HCT116 (cell line): ENCODE measurements at regions not wholly inside any gene's neighbourhood (a gene's known extent, or its start where the extent isn't known, plus 50 kb on each side); places are given as distances from the start of the nearest gene placed in this dataset.

Experiments
- ATAC-seq: fragments of 200-7000 bp; cut with Tn5 transposase; 2 replicates; pipeline ENCODE4 v1.9.1; 2020; ENCODE audit warnings: mild to moderate bottlenecking, moderate library complexity
- BruUV-seq: library from RNA; stranded (reverse); fragments of 400-500 nt; replicated peaks from 2 replicates; lab custom pipeline; 2021; lab: Mats Ljungman, UMichigan
- CTCF ChIA-PET: fragments of 300-600 bp; sonication (Branson Sonifier 250); formaldehyde crosslinking; loops from one replicate; lab custom pipeline; 2021; ENCODE audit warnings: antibody characterized with exemption; lab: Charles Lee
- POLR2A ChIA-PET: fragments of 300-600, 350-600 bp; sonication (Branson Sonifier 250); formaldehyde crosslinking; loops from one replicate; lab custom pipeline; 2021; ENCODE audit warnings: antibody characterized with exemption; lab: Charles Lee
- RAD21 ChIA-PET, 2 experiments: fragments of 300-600 bp; sonication (Branson Sonifier 250); formaldehyde crosslinking; loops; one replicate each; lab custom pipeline; 2023; ENCODE audit warnings: low total read pairs in 2 of 2; ENCODE audit not compliant: uncharacterized antibody in 2 of 2, unreplicated experiment in 2 of 2, low non-redundant PET in 1 of 2; lab: Charles Lee
- DNase-seq: peaks from one replicate; pipeline ENCODE4 v3.0.0-alpha.2; 2010; ENCODE audit warnings: low read depth, low spot score
- H2AFZ ChIP-seq: fragments of 200-600 bp; shearing (Covaris generic), sonication (generic); 2 replicates; pipeline ENCODE4 v1.6.1; 2017; ENCODE audit warnings: low read depth, mixed run types, mixed read lengths, antibody characterized with exemption, low read length; ENCODE audit not compliant: poor library complexity, severe bottlenecking
- H3K27ac ChIP-seq: 2 replicates; pipeline ENCODE4 v1.5.1; 2012; ENCODE audit warnings: low read depth, low read length
- H3K27me3 ChIP-seq: fragments of 200-600 bp; sonication (generic); 2 replicates; pipeline ENCODE4 v1.6.1; 2016; ENCODE audit warnings: mixed run types, low read length, mixed read lengths; ENCODE audit not compliant: insufficient read depth
- H3K36me3 ChIP-seq, 2 experiments: fragments of 200-500 bp in 1 of 2; fragments of 200-600 bp in 1 of 2; sonication (Bioruptor generic) in 1 of 2; sonication (generic) in 1 of 2; 2 replicates each; pipeline versions ENCODE4 v1.5.1 to v1.6.1; 2014 to 2016; ENCODE audit warnings: low read length in 2 of 2, inconsistent platforms in 1 of 2, mixed read lengths in 1 of 2, mixed run types in 1 of 2; ENCODE audit not compliant: insufficient read depth in 2 of 2, control insufficient read depth in 1 of 2
- H3K4me1 ChIP-seq, 2 experiments: fragments of 200-600 bp in 1 of 2; sonication (generic) in 1 of 2; 2 replicates each; pipeline versions ENCODE4 v1.5.1 to v1.6.1; 2012 to 2017; ENCODE audit warnings: low read length in 2 of 2, inconsistent platforms in 1 of 2, mild to moderate bottlenecking in 1 of 2, mixed read lengths in 1 of 2, mixed run types in 1 of 2, moderate library complexity in 1 of 2; ENCODE audit not compliant: insufficient read depth in 2 of 2, control insufficient read depth in 1 of 2
- H3K4me2 ChIP-seq: fragments of 200-600 bp; sonication (generic); 2 replicates; pipeline ENCODE4 v1.6.1; 2017; ENCODE audit warnings: mixed run types, low read length, mixed read lengths
- H3K4me3 ChIP-seq, 2 experiments: fragments of 200-600 bp in 1 of 2; sonication (generic) in 1 of 2; replicated peaks in 1 of 2; 2 replicates each; pipeline ENCODE4 v1.5.1; 2011 to 2016; ENCODE audit warnings: low read length in 2 of 2, control low read depth in 1 of 2, low read depth in 1 of 2, mild to moderate bottlenecking in 1 of 2, mixed read lengths in 1 of 2, mixed run types in 1 of 2
- H3K79me2 ChIP-seq: fragments of 200-600 bp; sonication (generic); 2 replicates; pipeline ENCODE4 v1.6.1; 2017; ENCODE audit warnings: mild to moderate bottlenecking, mixed run types, low read length, moderate library complexity, mixed read lengths; ENCODE audit not compliant: insufficient read depth
- H3K9ac ChIP-seq: fragments of 200-600 bp; sonication (generic); 2 replicates; pipeline ENCODE4 v1.6.1; 2016; ENCODE audit warnings: low read length, mixed read lengths
- H3K9me2 ChIP-seq: fragments of 200-600 bp; sonication (generic), shearing (Covaris generic); 2 replicates; pipeline ENCODE4 v1.6.1; 2017; ENCODE audit warnings: mixed run types, mild to moderate bottlenecking, moderate library complexity; ENCODE audit not compliant: insufficient read depth
- H3K9me3 ChIP-seq, 2 experiments: fragments of 200-500 bp in 1 of 2; fragments of 200-600 bp in 1 of 2; sonication (Bioruptor generic) in 1 of 2; sonication (generic) in 1 of 2; 2 replicates each; pipeline ENCODE4 v1.6.1; 2014 to 2017; ENCODE audit warnings: low read length in 2 of 2, mixed read lengths in 2 of 2, inconsistent platforms in 1 of 2, low read depth in 1 of 2, mild to moderate bottlenecking in 1 of 2, mixed run types in 1 of 2, moderate library complexity in 1 of 2; ENCODE audit not compliant: control insufficient read depth in 1 of 2, insufficient read depth in 1 of 2
- H4K20me1 ChIP-seq: fragments of 200-600 bp; sonication (generic), shearing (Covaris generic); 2 replicates; pipeline ENCODE4 v1.6.1; 2017; ENCODE audit warnings: mixed run types, mild to moderate bottlenecking, moderate library complexity; ENCODE audit not compliant: insufficient read depth
- CBX3 ChIP-seq: IDR thresholded peaks from 2 replicates; pipeline ENCODE4 v1.6.1; 2012; ENCODE audit warnings: low read depth
- CEBPB ChIP-seq: IDR thresholded peaks from 2 replicates; pipeline ENCODE4 v1.6.1; 2012; ENCODE audit warnings: low read depth
- EGR1 ChIP-seq: IDR thresholded peaks from 2 replicates; pipeline ENCODE4 v1.6.1; 2012; ENCODE audit warnings: low read depth
- ELF1 ChIP-seq: IDR thresholded peaks from 2 replicates; pipeline ENCODE4 v1.6.1; 2012; ENCODE audit warnings: low read depth, borderline replicate concordance
- EZH2 ChIP-seq: fragments of 200-600 bp; sonication (generic); IDR thresholded peaks from 2 replicates; pipeline ENCODE4 v1.6.1; 2017; ENCODE audit warnings: antibody characterized with exemption, mixed run types
- EZH2phosphoT487 ChIP-seq: fragments of 200-600 bp; IDR thresholded peaks from 2 replicates; pipeline ENCODE4 v1.6.1; 2018; ENCODE audit warnings: antibody characterized with exemption, borderline replicate concordance
- FOSL1 ChIP-seq: IDR thresholded peaks from 2 replicates; pipeline ENCODE4 v1.6.1; 2012; ENCODE audit warnings: low read depth
- JUND ChIP-seq: IDR thresholded peaks from 2 replicates; pipeline ENCODE4 v1.6.1; 2012
- MAX ChIP-seq: IDR thresholded peaks from 2 replicates; pipeline ENCODE4 v1.6.1; 2012
- POLR2AphosphoS5 ChIP-seq: IDR thresholded peaks from 2 replicates; pipeline ENCODE4 v1.6.1; 2011; ENCODE audit warnings: mild to moderate bottlenecking, low read depth, low read length, moderate library complexity
- RAD21 ChIP-seq: IDR thresholded peaks from 2 replicates; pipeline ENCODE4 v1.6.1; 2012; ENCODE audit warnings: low read depth, mild to moderate bottlenecking
- SIN3A ChIP-seq: IDR thresholded peaks from 2 replicates; pipeline ENCODE4 v1.6.1; 2012; ENCODE audit warnings: low read depth
- SP1 ChIP-seq: IDR thresholded peaks from 2 replicates; pipeline ENCODE4 v1.6.1; 2012; ENCODE audit warnings: low read depth
- TCF7L2 ChIP-seq: IDR thresholded peaks from 2 replicates; pipeline ENCODE4 v1.7.0; 2011; ENCODE audit warnings: borderline replicate concordance, inconsistent platforms; ENCODE audit not compliant: insufficient read depth, insufficient read length; ENCODE audit errors: extremely low read depth
- YY1 ChIP-seq: IDR thresholded peaks from 2 replicates; pipeline ENCODE4 v1.6.1; 2011; ENCODE audit warnings: low read length, low read depth, moderate library complexity, mild to moderate bottlenecking; ENCODE audit not compliant: insufficient replicate concordance; ENCODE audit errors: extremely low read depth
- ZBTB33 ChIP-seq: IDR thresholded peaks from 2 replicates; pipeline ENCODE4 v1.6.1; 2011; ENCODE audit warnings: mild to moderate bottlenecking, low read length, moderate library complexity; ENCODE audit not compliant: insufficient replicate concordance; ENCODE audit errors: extremely low read depth
- ZFX ChIP-seq: fragments of 450-650 bp; IDR thresholded peaks from 2 replicates; pipeline ENCODE4 v1.6.1; 2017
- intact Hi-C: fragments of 100-400 bp; cut with micrococcal nuclease; formaldehyde crosslinking; loops from 2 replicates; pipeline ENCODE4 v1.10.0; 2022

- BruUV-seq, result no TSS peak
- no peak overlapping the region for H3K4me2 ChIP-seq
- ChIA-PET RAD21 (no interaction called here), CTCF (interaction anchor here (2.4 kb wide), 1 partner anchor 61 kb away, joined by 17 read pairs; the partner anchor contains the start of gene TRABD2B), POLR2A (no interaction called here)
- H3K9me3 ChIP-seq, result no peaks in the 10 kb centered on the region
- no peak overlapping the region for H3K4me3 ChIP-seq
- H3K9ac ChIP-seq, result no peak overlapping the region
- H2AFZ ChIP-seq, result no peak overlapping the region
- H3K9me2 ChIP-seq, result no peaks in the 10 kb centered on the region
- no peaks in the 10 kb centered on the region for H4K20me1 ChIP-seq
- H3K27me3 ChIP-seq, result peaks cover 12% of the 10 kb centered on the region; the same call in 1 of the 2 replicates
- H3K36me3 ChIP-seq, result no peaks in the 10 kb centered on the region
- no peak for DNase-seq
- ATAC-seq, result no peak
- TF ChIP-seq EZH2phosphoT487 (no peak), TCF7L2 (no peak), CEBPB (no peak), SIN3A (no peak), JUND (no peak), YY1 (no peak), EZH2 (no peak), RAD21 (no peak)
- H3K79me2 ChIP-seq, result no peaks in the 10 kb centered on the region
- intact Hi-C loops, result no loop called here
- no peak overlapping the region for H3K27ac ChIP-seq
- H3K4me1 ChIP-seq, result no peaks in the 10 kb centered on the region
Measured at GRCh38 chr1:48059289-48059688, 62.1 kb upstream of the TRABD2B start.

- Histone ChIP-seq H3K9me2 (no peaks in the 10 kb centered on the region), H3K4me1 (no peaks in the 10 kb centered on the region), H2AFZ (no peak overlapping the region), H3K9ac (no peak overlapping the region), H3K4me2 (no peak overlapping the region), H3K4me3 (no peak overlapping the region), H4K20me1 (no peaks in the 10 kb centered on the region), H3K27me3 (peaks cover 6% of the 10 kb centered on the region; the same call in 1 of the 2 replicates), H3K79me2 (no peaks in the 10 kb centered on the region), H3K27ac (no peak overlapping the region), H3K9me3 (no peaks in the 10 kb centered on the region), H3K36me3 (no peaks in the 10 kb centered on the region)
- ATAC-seq (no peak), DNase-seq (no peak)
- POLR2A ChIA-PET, result no interaction called here
- RAD21 ChIA-PET, result no interaction called here
- intact Hi-C loops, result no loop called here
- no TSS peak for BruUV-seq
- TF ChIP-seq MAX (no peak), RAD21 (no peak), CBX3 (no peak), TCF7L2 (no peak), CEBPB (no peak), ZFX (no peak), EZH2phosphoT487 (no peak), EGR1 (no peak), SP1 (no peak), POLR2AphosphoS5 (no peak), FOSL1 (no peak), ELF1 (no peak), JUND (no peak), ZBTB33 (no peak)
- CTCF ChIA-PET, result interaction anchor here (1.1 kb wide), 1 partner anchor 61 kb away, joined by 3 read pairs; the partner anchor contains the start of gene TRABD2B
Measured at GRCh38 chr1:48058135-48059025, 61.2 kb upstream of the TRABD2B start.
